Activated naive CD4-positive, alpha-beta T cell treated with anti-CD3 and anti-CD28 coated beads, Interleukin-2, amount 50 U/mL, for 24 hours (primary cell): ENCODE measurements at regions not wholly inside any gene's neighbourhood (a gene's known extent, or its start where the extent isn't known, plus 50 kb on each side); places are given as distances from the start of the nearest gene placed in this dataset.
"Not testable (repeated sequence)": the region's sequence is repeated elsewhere in the genome, so short reads cannot be mapped to it uniquely, and the experiment has no call there.

Experiments used
- H3K27ac Mint-ChIP-seq: one replicate; pipeline ENCODE4 v1.8.0; 2021; ENCODE audit warnings: mild to moderate bottlenecking, mixed read lengths
- H3K27me3 Mint-ChIP-seq: one replicate; pipeline ENCODE4 v1.8.0; 2021; ENCODE audit warnings: mixed read lengths
- H3K36me3 Mint-ChIP-seq: one replicate; pipeline ENCODE4 v1.8.0; 2021; ENCODE audit warnings: mixed read lengths
- H3K4me1 Mint-ChIP-seq: one replicate; pipeline ENCODE4 v1.8.0; 2021; ENCODE audit warnings: mixed read lengths
- H3K4me3 Mint-ChIP-seq: one replicate; pipeline ENCODE4 v1.8.0; 2021; ENCODE audit warnings: mild to moderate bottlenecking, mixed read lengths
- H3K9me3 Mint-ChIP-seq: one replicate; pipeline ENCODE4 v1.8.0; 2021; ENCODE audit warnings: mixed read lengths

- H3K4me3 Mint-ChIP-seq = no peak overlapping the region
- no peak overlapping the region for H3K27ac Mint-ChIP-seq
- no peaks in the 10 kb centered on the region for H3K36me3 Mint-ChIP-seq
- no peaks in the 10 kb centered on the region for H3K27me3 Mint-ChIP-seq
- H3K9me3 Mint-ChIP-seq = no peaks in the 10 kb centered on the region
- H3K4me1 Mint-ChIP-seq = peaks cover 7% of the 10 kb centered on the region
Observed at GRCh38 chrX:63581906-63582305, 203.1 kb downstream of the ARHGEF9 start.

GRCh38 chrX:63581398-63581797 is 203.6 kb downstream of the ARHGEF9 start:
- Mint-ChIP-seq H3K27ac (no peak overlapping the region), H3K27me3 (no peaks in the 10 kb centered on the region), H3K4me3 (no peak overlapping the region), H3K36me3 (no peaks in the 10 kb centered on the region), H3K9me3 (no peaks in the 10 kb centered on the region), H3K4me1 (peaks cover 7% of the 10 kb centered on the region)

GRCh38 chrX:63576533-63576932 is 208.5 kb downstream of the ARHGEF9 start:
- Mint-ChIP-seq H3K36me3 (peaks cover 1% of the 10 kb centered on the region), H3K4me3 (no peak overlapping the region), H3K27me3 (no peaks in the 10 kb centered on the region)

GRCh38 chrX:63575700-63576099 is 209.3 kb downstream of the ARHGEF9 start:
- not testable (repeated sequence) for H3K27ac Mint-ChIP-seq, H3K27me3 Mint-ChIP-seq, H3K4me1 Mint-ChIP-seq

More at GRCh38 chrX:63576533-63576932, 208.5 kb downstream of the ARHGEF9 start:
- no peaks in the 10 kb centered on the region for H3K9me3 Mint-ChIP-seq
- H3K27ac Mint-ChIP-seq = no peak overlapping the region
- H3K4me1 Mint-ChIP-seq = peaks cover 7% of the 10 kb centered on the region

GRCh38 chrX:63566856-63567255 is 215.7 kb upstream of the SPIN4 start:
- Mint-ChIP-seq H3K27me3 (peaks cover 7% of the 10 kb centered on the region), H3K36me3 (peaks cover 5% of the 10 kb centered on the region), H3K4me1 (no peaks in the 10 kb centered on the region)

More at GRCh38 chrX:63575700-63576099, 209.3 kb downstream of the ARHGEF9 start:
- H3K36me3 Mint-ChIP-seq, H3K9me3 Mint-ChIP-seq, H3K4me3 Mint-ChIP-seq: not testable (repeated sequence)

GRCh38 chrX:63561425-63561824 is 210.3 kb upstream of the SPIN4 start:
- no peaks in the 10 kb centered on the region for H3K27me3 Mint-ChIP-seq
- peaks cover 6% of the 10 kb centered on the region for H3K9me3 Mint-ChIP-seq
- H3K36me3 Mint-ChIP-seq = peaks cover 11% of the 10 kb centered on the region
- peak overlapping the region; percentile 93 for H3K27ac Mint-ChIP-seq
- peak overlapping the region; percentile 98 for H3K4me3 Mint-ChIP-seq
- peaks cover 20% of the 10 kb centered on the region for H3K4me1 Mint-ChIP-seq

More at GRCh38 chrX:63566856-63567255, 215.7 kb upstream of the SPIN4 start:
- peaks cover 6% of the 10 kb centered on the region for H3K9me3 Mint-ChIP-seq
- no peak overlapping the region for H3K27ac Mint-ChIP-seq
- H3K4me3 Mint-ChIP-seq = no peak overlapping the region

- H3K36me3 Mint-ChIP-seq = peaks cover 13% of the 10 kb centered on the region
- H3K4me1 Mint-ChIP-seq = peaks cover 21% of the 10 kb centered on the region
- H3K9me3 Mint-ChIP-seq = peaks cover 6% of the 10 kb centered on the region
- H3K27me3 Mint-ChIP-seq = no peaks in the 10 kb centered on the region
- H3K27ac Mint-ChIP-seq = peak overlapping the region; percentile 93
- peak overlapping the region; percentile 98 for H3K4me3 Mint-ChIP-seq
Observed at GRCh38 chrX:63560601-63561218, 209.6 kb upstream of the SPIN4 start.

- Mint-ChIP-seq H3K4me3 (no peak overlapping the region), H3K4me1 (peaks cover 6% of the 10 kb centered on the region), H3K9me3 (peaks cover 6% of the 10 kb centered on the region), H3K27me3 (no peaks in the 10 kb centered on the region), H3K36me3 (peaks cover 21% of the 10 kb centered on the region), H3K27ac (no peak overlapping the region)
Observed at GRCh38 chrX:63551856-63552255, 200.7 kb upstream of the SPIN4 start.

GRCh38 chrX:63530654-63531053 is 179.5 kb upstream of the SPIN4 start:
- Mint-ChIP-seq H3K4me3 (peak overlapping the region; percentile 30), H3K9me3 (peaks cover 7% of the 10 kb centered on the region), H3K36me3 (peaks cover 30% of the 10 kb centered on the region), H3K27me3 (no peaks in the 10 kb centered on the region), H3K27ac (no peak overlapping the region), H3K4me1 (peaks cover 4% of the 10 kb centered on the region)

- Mint-ChIP-seq H3K4me1 (peaks cover 4% of the 10 kb centered on the region), H3K4me3 (no peak overlapping the region), H3K9me3 (peaks cover 7% of the 10 kb centered on the region), H3K27me3 (no peaks in the 10 kb centered on the region), H3K36me3 (peaks cover 25% of the 10 kb centered on the region), H3K27ac (no peak overlapping the region)
Observed at GRCh38 chrX:63529961-63530360, 178.8 kb upstream of the SPIN4 start.

GRCh38 chrX:63526863-63527262 is 175.7 kb upstream of the SPIN4 start:
- Mint-ChIP-seq H3K4me3 (no peak overlapping the region), H3K27me3 (no peaks in the 10 kb centered on the region), H3K27ac (no peak overlapping the region), H3K36me3 (peaks cover 13% of the 10 kb centered on the region), H3K4me1 (no peaks in the 10 kb centered on the region), H3K9me3 (peaks cover 2% of the 10 kb centered on the region)

GRCh38 chrX:63525491-63525890 is 174.4 kb upstream of the SPIN4 start:
- Mint-ChIP-seq H3K4me1 (peaks cover 1% of the 10 kb centered on the region), H3K27ac (no peak overlapping the region), H3K36me3 (peaks cover 10% of the 10 kb centered on the region), H3K27me3 (no peaks in the 10 kb centered on the region), H3K9me3 (no peaks in the 10 kb centered on the region), H3K4me3 (no peak overlapping the region)

- not testable (repeated sequence) for H3K9me3 Mint-ChIP-seq, H3K27me3 Mint-ChIP-seq, H3K36me3 Mint-ChIP-seq, H3K4me3 Mint-ChIP-seq, H3K27ac Mint-ChIP-seq
- H3K4me1 Mint-ChIP-seq = peaks cover 12% of the 10 kb centered on the region
Observed at GRCh38 chrX:63519368-63519767, 168.2 kb upstream of the SPIN4 start.

- H3K36me3 Mint-ChIP-seq = peaks cover 1% of the 10 kb centered on the region
- no peaks in the 10 kb centered on the region for H3K9me3 Mint-ChIP-seq
- no peaks in the 10 kb centered on the region for H3K27me3 Mint-ChIP-seq
- no peak overlapping the region for H3K27ac Mint-ChIP-seq
- H3K4me3 Mint-ChIP-seq = no peak overlapping the region
- H3K4me1 Mint-ChIP-seq = peaks cover 20% of the 10 kb centered on the region
Observed at GRCh38 chrX:63514569-63515080, 163.5 kb upstream of the SPIN4 start.

- H3K4me1 Mint-ChIP-seq = peaks cover 23% of the 10 kb centered on the region
- peaks cover 1% of the 10 kb centered on the region for H3K36me3 Mint-ChIP-seq
- H3K27me3 Mint-ChIP-seq = no peaks in the 10 kb centered on the region
- H3K9me3 Mint-ChIP-seq = no peaks in the 10 kb centered on the region
- no peak overlapping the region for H3K4me3 Mint-ChIP-seq
- no peak overlapping the region for H3K27ac Mint-ChIP-seq
Observed at GRCh38 chrX:63513825-63514568, 162.9 kb upstream of the SPIN4 start.

- no peak overlapping the region for H3K27ac Mint-ChIP-seq
- no peaks in the 10 kb centered on the region for H3K9me3 Mint-ChIP-seq
- peaks cover 1% of the 10 kb centered on the region for H3K36me3 Mint-ChIP-seq
- H3K4me1 Mint-ChIP-seq = peaks cover 29% of the 10 kb centered on the region
- no peak overlapping the region for H3K4me3 Mint-ChIP-seq
- no peaks in the 10 kb centered on the region for H3K27me3 Mint-ChIP-seq
Observed at GRCh38 chrX:63511361-63511760, 160.2 kb upstream of the SPIN4 start.
